GM12892 (cell line): ENCODE measurements at regions not wholly inside any gene's neighbourhood (a gene's known extent, or its start where the extent isn't known, plus 50 kb on each side); places are given as distances from the start of the nearest gene placed in this dataset.

Experiments used
- POLR2A ChIP-seq: IDR thresholded peaks from 2 replicates; pipeline ENCODE4 v1.6.1; 2011; ENCODE audit warnings: low read depth, low read length, control low read depth
- POLR2AphosphoS5 ChIP-seq: IDR thresholded peaks from 2 replicates; pipeline ENCODE4 v1.6.1; 2011; ENCODE audit warnings: low read depth, low read length, control low read depth

DNA sequence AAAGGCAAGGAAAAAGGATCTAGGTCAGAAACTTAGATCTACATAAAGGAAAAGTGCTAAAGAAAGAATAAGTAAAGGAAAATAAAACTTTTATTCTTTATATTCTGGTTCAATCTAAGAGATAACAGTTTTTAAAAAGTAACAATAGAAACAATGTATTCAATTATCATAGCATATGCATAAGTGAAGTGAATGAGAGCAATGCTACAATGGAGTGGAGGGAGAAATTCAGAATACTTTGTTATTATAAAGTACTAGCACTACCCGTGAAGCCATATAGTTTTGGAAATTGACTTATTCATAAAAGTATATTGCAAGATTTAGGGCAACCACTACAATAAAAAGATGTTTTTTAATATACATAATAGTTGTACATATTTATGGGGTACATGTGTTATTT is 586.0 kb upstream of the MDGA2 start:
- TF ChIP-seq POLR2AphosphoS5 (no peak), POLR2A (no peak)
